Duodenal mucosa (tissue), 2 donors: ENCODE measurements at regions not wholly inside any gene's neighbourhood (a gene's known extent, or its start where the extent isn't known, plus 50 kb on each side); places are given as distances from the start of the nearest gene placed in this dataset.

Experiments used
- H3K27ac ChIP-seq: one replicate; pipeline ENCODE4 v1.7.0; 2013; ENCODE audit warnings: low read depth, low read length
- H3K27me3 ChIP-seq, 2 donors: one replicate each; pipeline ENCODE4 v1.7.0; 2013; ENCODE audit warnings: low read length in 2 of 2, control low read depth in 1 of 2; ENCODE audit not compliant: insufficient read depth in 2 of 2, control insufficient read depth in 1 of 2
- H3K36me3 ChIP-seq, 2 donors: one replicate each; pipeline ENCODE4 v1.7.0; 2013; ENCODE audit warnings: low read length in 2 of 2, control low read depth in 1 of 2; ENCODE audit not compliant: insufficient read depth in 2 of 2, control insufficient read depth in 1 of 2
- H3K4me1 ChIP-seq, 2 donors: one replicate each; pipeline ENCODE4 v1.7.0; 2013; ENCODE audit warnings: low read length in 2 of 2, control low read depth in 1 of 2; ENCODE audit not compliant: insufficient read depth in 2 of 2, control insufficient read depth in 1 of 2
- H3K4me3 ChIP-seq, 2 donors: one replicate each; pipeline ENCODE4 v1.7.0; 2013; ENCODE audit warnings: low read length in 2 of 2, low read depth in 1 of 2
- H3K9ac ChIP-seq, 2 donors: one replicate each; pipeline ENCODE4 v1.7.0; 2013; ENCODE audit warnings: low read length in 2 of 2, low read depth in 1 of 2
- H3K9me3 ChIP-seq, 2 donors: one replicate each; pipeline ENCODE4 v1.7.0; 2013; ENCODE audit warnings: low read length in 2 of 2, control low read depth in 1 of 2; ENCODE audit not compliant: control insufficient read depth in 1 of 2

GRCh38 chr11:80107415-80107814 lies 666.6 kb upstream of the TENM4 start:
- H3K27me3 ChIP-seq, result no peaks in the 10 kb centered on the region
- no peaks in the 10 kb centered on the region for H3K36me3 ChIP-seq
- H3K9ac ChIP-seq, result no peak overlapping the region
- H3K27ac ChIP-seq, result no peak overlapping the region
- no peak overlapping the region for H3K4me3 ChIP-seq
- no peaks in the 10 kb centered on the region for H3K4me1 ChIP-seq
- no peaks in the 10 kb centered on the region for H3K9me3 ChIP-seq

- H3K9ac ChIP-seq, result no peak overlapping the region
These were observed 663.4 kb upstream of the TENM4 start for GRCh38 chr11:80104191-80104590.

GRCh38 chr11:80103142-80103859 lies 662.5 kb upstream of the TENM4 start:
- Histone ChIP-seq H3K27ac (no peak overlapping the region), H3K27me3 (no peaks in the 10 kb centered on the region), H3K9ac (no peak overlapping the region), H3K9me3 (no peaks in the 10 kb centered on the region), H3K36me3 (no peaks in the 10 kb centered on the region), H3K4me3 (no peak overlapping the region), H3K4me1 (no peaks in the 10 kb centered on the region)

More at GRCh38 chr11:80104191-80104590, 663.4 kb upstream of the TENM4 start:
- no peak overlapping the region for H3K27ac ChIP-seq
- H3K27me3 ChIP-seq, result no peaks in the 10 kb centered on the region
- H3K4me1 ChIP-seq, result no peaks in the 10 kb centered on the region
- no peaks in the 10 kb centered on the region for H3K36me3 ChIP-seq
- H3K4me3 ChIP-seq, result no peak overlapping the region
- no peaks in the 10 kb centered on the region for H3K9me3 ChIP-seq

- H3K9me3 ChIP-seq, result no peaks in the 10 kb centered on the region
- no peaks in the 10 kb centered on the region for H3K36me3 ChIP-seq
- H3K27me3 ChIP-seq, result no peaks in the 10 kb centered on the region
- H3K4me1 ChIP-seq, result no peaks in the 10 kb centered on the region
- H3K9ac ChIP-seq, result no peak overlapping the region
- H3K4me3 ChIP-seq, result no peak overlapping the region
- no peak overlapping the region for H3K27ac ChIP-seq
These were observed 656.3 kb upstream of the TENM4 start for GRCh38 chr11:80097146-80097545.

- no peak overlapping the region for H3K9ac ChIP-seq
- no peaks in the 10 kb centered on the region for H3K27me3 ChIP-seq
- H3K27ac ChIP-seq, result no peak overlapping the region
These were observed 655.9 kb upstream of the TENM4 start for GRCh38 chr11:80096736-80097135.

GRCh38 chr11:80086496-80087055 lies 645.7 kb upstream of the TENM4 start:
- no peak overlapping the region for H3K4me3 ChIP-seq

More at GRCh38 chr11:80096736-80097135, 655.9 kb upstream of the TENM4 start:
- Histone ChIP-seq H3K9me3 (no peaks in the 10 kb centered on the region), H3K4me3 (no peak overlapping the region), H3K4me1 (no peaks in the 10 kb centered on the region), H3K36me3 (no peaks in the 10 kb centered on the region)

GRCh38 chr11:80085563-80085962 lies 644.7 kb upstream of the TENM4 start:
- Histone ChIP-seq H3K9me3 (no peaks in the 10 kb centered on the region), H3K36me3 (no peaks in the 10 kb centered on the region), H3K9ac (no peak overlapping the region), H3K4me1 (no peaks in the 10 kb centered on the region), H3K27ac (no peak overlapping the region), H3K27me3 (no peaks in the 10 kb centered on the region), H3K4me3 (no peak overlapping the region)

More at GRCh38 chr11:80086496-80087055, 645.7 kb upstream of the TENM4 start:
- H3K27me3 ChIP-seq, result no peaks in the 10 kb centered on the region
- no peaks in the 10 kb centered on the region for H3K4me1 ChIP-seq
- no peak overlapping the region for H3K9ac ChIP-seq
- H3K9me3 ChIP-seq, result no peaks in the 10 kb centered on the region
- H3K27ac ChIP-seq, result no peak overlapping the region
- no peaks in the 10 kb centered on the region for H3K36me3 ChIP-seq

- H3K9me3 ChIP-seq, result no peaks in the 10 kb centered on the region
- no peaks in the 10 kb centered on the region for H3K27me3 ChIP-seq
- no peaks in the 10 kb centered on the region for H3K4me1 ChIP-seq
- no peak overlapping the region for H3K27ac ChIP-seq
- H3K36me3 ChIP-seq, result no peaks in the 10 kb centered on the region
- no peak overlapping the region for H3K4me3 ChIP-seq
- H3K9ac ChIP-seq, result no peak overlapping the region
These were observed 643.8 kb upstream of the TENM4 start for GRCh38 chr11:80084608-80085007.

- no peak overlapping the region for H3K9ac ChIP-seq
- no peaks in the 10 kb centered on the region for H3K27me3 ChIP-seq
- H3K36me3 ChIP-seq, result no peaks in the 10 kb centered on the region
- H3K9me3 ChIP-seq, result no peaks in the 10 kb centered on the region
- H3K4me3 ChIP-seq, result no peak overlapping the region
- H3K27ac ChIP-seq, result no peak overlapping the region
- no peaks in the 10 kb centered on the region for H3K4me1 ChIP-seq
These were observed 642.7 kb upstream of the TENM4 start for GRCh38 chr11:80083531-80083951.

- no peaks in the 10 kb centered on the region for H3K36me3 ChIP-seq
These were observed 641.6 kb upstream of the TENM4 start for GRCh38 chr11:80082406-80082805.

More at GRCh38 chr11:80082406-80082805, 641.6 kb upstream of the TENM4 start:
- Histone ChIP-seq H3K4me3 (no peak overlapping the region), H3K9me3 (no peaks in the 10 kb centered on the region), H3K27me3 (no peaks in the 10 kb centered on the region), H3K27ac (no peak overlapping the region), H3K9ac (no peak overlapping the region), H3K4me1 (no peaks in the 10 kb centered on the region)
